Prostate gland (tissue), 2 donors: ENCODE measurements at regions not wholly inside any gene's neighbourhood (a gene's known extent, or its start where the extent isn't known, plus 50 kb on each side); places are given as distances from the start of the nearest gene placed in this dataset.

Source experiments
- DNase-seq: peaks from one replicate; pipeline ENCODE4 v3.0.0-alpha.2; 2019; ENCODE audit warnings: low spot score
- H3K27ac ChIP-seq, 2 donors: fragments of 200-600 bp; sonication (generic); 2 replicates each; pipeline ENCODE4 v1.5.1; 2017 to 2019
- H3K27me3 ChIP-seq: fragments of 200-600 bp; sonication (generic); replicated peaks from 2 replicates; pipeline ENCODE4 v1.5.1; 2019; ENCODE audit not compliant: insufficient read depth
- H3K36me3 ChIP-seq, 2 donors: fragments of 200-600 bp; sonication (generic); 1 replicate in 1 of 2; 2 replicates in 1 of 2; pipeline versions ENCODE4 v1.5.1 to v1.8.1; 2017 to 2019
- H3K4me1 ChIP-seq: fragments of 200-600 bp; sonication (generic); replicated peaks from 2 replicates; pipeline ENCODE4 v1.5.1; 2019
- H3K4me3 ChIP-seq, 2 donors: fragments of 200-600 bp; sonication (generic); 2 replicates each; pipeline ENCODE4 v1.5.1; 2017 to 2019
- H3K9me3 ChIP-seq: fragments of 200-600 bp; sonication (generic); 2 replicates; pipeline ENCODE4 v1.5.1; 2017
- POLR2A ChIP-seq: fragments of 450-650 bp; IDR thresholded peaks from one replicate; pipeline ENCODE4 v1.6.1; 2016; ENCODE audit warnings: antibody characterized with exemption, mild to moderate bottlenecking
- POLR2AphosphoS5 ChIP-seq: sonication (generic); formaldehyde crosslinking; IDR thresholded peaks from one replicate; pipeline ENCODE4 v1.6.1; 2017; ENCODE audit warnings: antibody characterized with exemption
- WGBS: methylation state at CpG from one replicate; pipeline ENCODE4 v1.1.5; 2018; 5-methylcytosine and 5-hydroxymethylcytosine counted together
- intact Hi-C: fragments of 100-400 bp; cut with DNase I; formaldehyde crosslinking; loops from one replicate; pipeline ENCODE4 v1.14.2; 2022
- TF ChIP-seq, protein P1 (sequence below), 4 experiments: fragments of 200-600 bp in 2 of 4; fragments of 450-650 bp in 2 of 4; sonication (generic) in 2 of 4; IDR thresholded peaks; 1 replicate in 3 of 4; 2 replicates in 1 of 4; pipeline ENCODE4 v1.5.1; 2016 to 2019; ENCODE audit warnings: antibody characterized with exemption in 4 of 4, mild to moderate bottlenecking in 2 of 4, moderate library complexity in 2 of 4

DNA sequence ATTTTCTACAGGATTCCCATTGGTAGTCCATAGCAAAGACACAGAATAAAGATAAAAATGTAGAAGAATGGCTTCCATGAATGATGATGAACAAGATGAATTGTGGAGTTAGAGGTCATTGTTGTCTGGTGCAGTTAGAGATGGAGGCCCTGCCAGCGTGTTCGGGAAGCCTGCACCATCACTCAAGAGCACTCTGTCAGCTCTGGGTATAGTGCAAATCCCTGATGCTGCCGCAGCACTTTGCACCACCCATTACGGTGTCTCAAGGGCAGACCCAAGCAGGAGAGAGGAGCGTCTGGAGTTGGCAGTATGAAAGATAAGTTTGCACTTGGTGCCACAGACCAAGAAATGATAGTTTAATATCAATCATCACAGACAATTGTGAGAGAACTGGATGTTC lies 181.6 kb upstream of the CHST9 start:
- no peaks in the 10 kb centered on the region for H3K27me3 ChIP-seq
- no peak overlapping the region for H3K27ac ChIP-seq
- no peak overlapping the region for H3K4me3 ChIP-seq
- H3K9me3 ChIP-seq, result no peaks in the 10 kb centered on the region
- 91% methylated on average over 5 of the region's 5 CpGs for WGBS
- no peaks in the 10 kb centered on the region for H3K36me3 ChIP-seq
- TF ChIP-seq POLR2AphosphoS5, result no peak
- no peak for TF ChIP-seq POLR2A
- TF ChIP-seq, protein P1, sequence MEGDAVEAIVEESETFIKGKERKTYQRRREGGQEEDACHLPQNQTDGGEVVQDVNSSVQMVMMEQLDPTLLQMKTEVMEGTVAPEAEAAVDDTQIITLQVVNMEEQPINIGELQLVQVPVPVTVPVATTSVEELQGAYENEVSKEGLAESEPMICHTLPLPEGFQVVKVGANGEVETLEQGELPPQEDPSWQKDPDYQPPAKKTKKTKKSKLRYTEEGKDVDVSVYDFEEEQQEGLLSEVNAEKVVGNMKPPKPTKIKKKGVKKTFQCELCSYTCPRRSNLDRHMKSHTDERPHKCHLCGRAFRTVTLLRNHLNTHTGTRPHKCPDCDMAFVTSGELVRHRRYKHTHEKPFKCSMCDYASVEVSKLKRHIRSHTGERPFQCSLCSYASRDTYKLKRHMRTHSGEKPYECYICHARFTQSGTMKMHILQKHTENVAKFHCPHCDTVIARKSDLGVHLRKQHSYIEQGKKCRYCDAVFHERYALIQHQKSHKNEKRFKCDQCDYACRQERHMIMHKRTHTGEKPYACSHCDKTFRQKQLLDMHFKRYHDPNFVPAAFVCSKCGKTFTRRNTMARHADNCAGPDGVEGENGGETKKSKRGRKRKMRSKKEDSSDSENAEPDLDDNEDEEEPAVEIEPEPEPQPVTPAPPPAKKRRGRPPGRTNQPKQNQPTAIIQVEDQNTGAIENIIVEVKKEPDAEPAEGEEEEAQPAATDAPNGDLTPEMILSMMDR (IDR thresholded peaks at IDR 0.05), result no peak
- no peaks in the 10 kb centered on the region for H3K4me1 ChIP-seq
- no peak for DNase-seq
- intact Hi-C loops, result loop anchor here (10.0 kb wide), 1 partner anchor 52 kb away; no protein-coding TSS in a partner anchor

DNA sequence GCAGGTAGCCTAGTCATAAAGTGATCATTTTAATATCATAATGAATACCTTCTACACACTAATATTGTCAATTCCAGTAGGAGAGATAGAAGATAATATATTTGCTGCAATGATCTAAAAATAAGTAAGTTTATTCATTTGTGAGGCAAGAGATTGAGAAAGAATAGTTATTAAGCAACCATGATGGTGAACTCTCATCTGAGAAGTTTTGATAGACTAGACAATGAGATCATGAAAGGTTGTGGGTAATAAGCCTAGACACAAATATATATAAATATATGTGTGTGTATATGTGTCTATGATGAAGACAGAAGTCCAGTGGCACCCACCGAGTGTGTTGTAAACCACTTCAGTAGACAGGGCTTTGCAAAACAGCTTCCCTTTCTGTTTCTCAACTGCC lies 181.0 kb upstream of the CHST9 start:
- H3K4me3 ChIP-seq, result no peak overlapping the region
- DNase-seq, result no peak
- H3K9me3 ChIP-seq, result no peaks in the 10 kb centered on the region
- no peaks in the 10 kb centered on the region for H3K27me3 ChIP-seq
- H3K27ac ChIP-seq, result no peak overlapping the region
- no peak for TF ChIP-seq POLR2AphosphoS5
- TF ChIP-seq, protein P1 (IDR thresholded peaks at IDR 0.05), result no peak
- no peak for TF ChIP-seq POLR2A
- no peaks in the 10 kb centered on the region for H3K4me1 ChIP-seq
- 79% methylated on average over 1 of the region's 1 CpG for whole genome bisulfite sequencing
- intact Hi-C loops, result loop anchor here (10.0 kb wide), 1 partner anchor 51 kb away; no protein-coding TSS in a partner anchor
- no peaks in the 10 kb centered on the region for H3K36me3 ChIP-seq

DNA sequence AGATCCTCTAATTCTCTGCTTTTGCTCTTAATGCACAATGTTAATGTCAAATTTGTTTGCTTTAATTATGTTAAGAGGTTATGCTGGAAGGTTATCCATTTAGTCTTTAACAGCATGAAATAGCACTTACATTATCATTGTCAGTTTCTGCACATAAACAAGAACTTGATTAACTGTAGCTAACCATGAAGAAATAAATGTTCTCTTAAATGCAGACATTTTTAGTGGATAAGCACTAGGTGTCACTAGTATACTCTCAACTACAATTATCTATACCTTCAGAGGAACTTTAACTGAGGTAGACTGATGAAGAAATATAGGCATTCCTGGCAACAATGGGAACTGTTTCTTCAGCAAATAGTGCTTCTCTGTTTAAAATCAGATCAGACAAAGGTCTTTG lies 178.8 kb upstream of the CHST9 start:
- Histone ChIP-seq H3K36me3 (no peaks in the 10 kb centered on the region), H3K4me1 (no peaks in the 10 kb centered on the region), H3K27ac (no peak overlapping the region), H3K27me3 (no peaks in the 10 kb centered on the region), H3K9me3 (no peaks in the 10 kb centered on the region), H3K4me3 (no peak overlapping the region)
- TF ChIP-seq, protein P1 (IDR thresholded peaks at IDR 0.05), result peak in 2 of 4 experiments; percentile 28 to 47
- no peak for TF ChIP-seq POLR2AphosphoS5
- no peak for TF ChIP-seq POLR2A
- no peak for DNase-seq
- intact Hi-C loops, result loop anchor here (5.0 to 10.0 kb wide), 2 partner anchors 49 to 238 kb away; no protein-coding TSS in a partner anchor

DNA sequence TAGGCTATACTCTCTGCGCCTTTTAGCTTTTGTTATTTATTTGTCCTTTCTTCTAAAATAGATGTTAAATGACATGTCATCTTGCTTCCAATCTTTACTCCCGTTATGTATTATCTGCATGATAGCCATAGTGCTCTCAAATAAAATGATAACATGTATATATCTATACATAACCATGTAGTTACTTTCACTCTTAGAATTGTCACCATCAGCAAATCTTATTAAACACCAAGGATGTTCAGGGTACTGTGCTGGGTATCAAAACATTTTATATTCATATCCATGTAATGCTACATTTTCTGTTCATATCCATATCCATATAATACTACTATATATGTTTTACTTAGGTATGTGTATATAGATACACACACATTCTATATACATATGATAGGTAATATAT lies 176.4 kb upstream of the CHST9 start:
- DNase-seq, result no peak
- TF ChIP-seq POLR2AphosphoS5 (no peak), POLR2A (no peak)
- TF ChIP-seq, protein P1 (IDR thresholded peaks at IDR 0.05), result no peak
- intact Hi-C loops, result loop anchor here (5.0 to 10.0 kb wide), 2 partner anchors 47 to 241 kb away; no protein-coding TSS in a partner anchor
- H3K9me3 ChIP-seq, result no peaks in the 10 kb centered on the region
- H3K4me3 ChIP-seq, result no peak overlapping the region
- 64% methylated on average over 2 of the region's 2 CpGs for WGBS
- no peaks in the 10 kb centered on the region for H3K36me3 ChIP-seq
- no peaks in the 10 kb centered on the region for H3K27me3 ChIP-seq
- no peaks in the 10 kb centered on the region for H3K4me1 ChIP-seq
- H3K27ac ChIP-seq, result no peak overlapping the region

DNA sequence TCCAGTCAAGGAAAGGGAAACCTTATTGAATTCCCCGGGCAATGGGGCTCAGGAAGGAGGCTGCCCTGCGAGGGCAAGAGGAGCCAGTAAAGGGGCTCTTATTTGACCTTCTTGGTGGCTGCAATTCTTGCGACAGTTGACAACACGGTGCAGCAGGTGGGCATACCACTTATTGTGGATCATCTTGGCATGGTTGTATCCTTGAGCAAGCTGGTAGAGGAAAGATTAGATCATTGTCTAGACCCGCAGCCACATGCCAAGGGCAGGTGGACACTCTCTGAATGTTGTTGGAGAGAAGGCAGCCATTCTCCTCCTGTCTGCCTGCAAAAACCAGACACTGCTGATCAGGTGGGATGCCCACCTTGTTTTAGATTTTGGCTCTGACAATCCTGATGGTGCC lies 170.2 kb upstream of the CHST9 start:
- 74% methylated on average over 5 of the region's 5 CpGs for WGBS
- Histone ChIP-seq H3K27ac (no peak overlapping the region), H3K36me3 (no peaks in the 10 kb centered on the region), H3K27me3 (no peaks in the 10 kb centered on the region), H3K4me1 (no peaks in the 10 kb centered on the region), H3K4me3 (no peak overlapping the region), H3K9me3 (no peaks in the 10 kb centered on the region)
- no peak for DNase-seq
- no peak for TF ChIP-seq POLR2A
- TF ChIP-seq, protein P1 (IDR thresholded peaks at IDR 0.05), result no peak
- TF ChIP-seq POLR2AphosphoS5, result no peak
- intact Hi-C loops, result no loop called here
